SIG-M5 (cell line): ENCODE measurements at regions not wholly inside any gene's neighbourhood (a gene's known extent, or its start where the extent isn't known, plus 50 kb on each side); places are given as distances from the start of the nearest gene placed in this dataset.

ENCODE experiments used
- DNase-seq: peaks from one replicate; lab custom pipeline; 2025; lab: John Stamatoyannopoulos, UW

DNA sequence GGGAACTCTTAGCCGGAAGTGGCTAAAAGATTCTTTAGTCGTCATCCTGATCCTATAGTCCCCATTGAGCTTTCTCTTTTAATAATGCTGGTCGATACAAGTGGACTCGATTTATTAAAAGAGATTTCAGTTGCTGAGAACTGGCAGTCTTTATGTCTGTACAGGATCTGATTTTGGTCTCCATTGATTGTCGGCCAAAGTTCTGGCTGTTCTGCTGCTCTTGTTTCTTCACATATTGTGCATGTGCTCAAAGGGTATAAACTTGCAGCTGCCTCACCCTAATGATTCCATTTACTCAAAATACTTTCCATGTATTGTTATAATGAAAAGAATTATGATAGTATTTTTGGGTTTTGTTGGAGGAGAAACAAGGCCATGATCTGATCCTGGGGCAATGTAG lies 100.7 kb upstream of the CTTNBP2 start:
- no peak for DNase-seq

DNA sequence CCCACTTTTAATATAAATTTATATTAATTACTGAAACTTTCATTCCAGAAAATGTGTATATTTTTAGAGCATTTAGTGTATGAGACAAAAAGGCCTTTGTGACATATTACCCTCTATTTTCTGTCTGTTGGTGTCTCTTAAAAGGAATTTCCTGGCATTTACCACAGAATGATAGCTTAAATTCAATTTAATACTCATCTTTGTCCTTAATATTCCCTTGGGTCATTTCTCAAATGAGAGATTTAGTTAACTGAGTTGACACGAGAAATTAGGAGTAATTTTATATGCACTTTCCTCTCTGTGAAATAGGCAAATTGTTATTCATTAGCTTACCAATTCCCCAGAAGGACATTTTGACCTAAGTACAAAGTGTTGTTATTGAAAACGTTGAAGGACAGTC lies 101.7 kb upstream of the CTTNBP2 start:
- DNase-seq: no peak

DNA sequence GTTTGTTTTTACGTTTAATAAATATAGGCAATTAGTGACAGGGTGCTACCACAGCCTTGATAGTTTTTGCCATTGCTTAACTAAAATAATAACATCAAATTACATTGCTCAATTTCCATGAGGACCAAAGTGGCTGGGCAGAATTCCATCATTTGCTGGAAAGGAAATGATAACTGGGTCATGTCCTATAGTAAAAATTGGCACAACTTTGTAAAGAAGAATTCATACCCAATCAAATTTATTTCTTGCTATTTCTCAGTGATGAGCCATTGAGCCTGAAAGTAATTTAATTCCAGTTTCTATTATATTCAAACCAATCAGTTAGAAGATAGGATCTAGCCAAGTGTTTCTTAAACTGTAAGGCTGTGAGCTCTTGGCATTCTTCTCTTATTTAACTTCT lies 102.2 kb upstream of the CTTNBP2 start:
- DNase-seq: no peak

DNA sequence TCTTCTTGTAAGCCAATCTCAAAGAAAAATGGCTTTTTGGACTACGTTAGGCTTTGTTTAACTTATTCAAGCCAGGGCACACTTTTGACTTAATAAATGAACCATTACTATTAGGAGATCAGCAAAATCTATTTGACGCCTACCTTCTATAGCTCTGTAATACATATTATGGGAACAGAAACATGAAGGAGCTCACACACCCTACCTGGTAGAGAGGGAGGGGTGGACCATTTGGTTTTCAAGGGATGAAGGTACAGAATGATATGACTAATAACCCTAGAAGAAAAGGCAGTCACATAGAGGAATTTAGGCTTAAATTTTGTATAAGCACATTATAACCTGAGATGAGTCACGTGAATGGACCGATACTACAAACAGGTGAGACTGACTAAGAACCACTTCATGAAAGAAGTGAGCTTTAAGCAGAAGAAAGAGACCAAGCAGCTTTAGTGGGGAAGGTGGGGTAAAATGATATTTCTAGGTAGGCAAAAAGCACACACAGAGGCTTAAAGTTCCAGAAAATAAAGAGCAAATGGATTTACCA lies 106.8 kb upstream of the CTTNBP2 start:
- no peak for DNase-seq

DNA sequence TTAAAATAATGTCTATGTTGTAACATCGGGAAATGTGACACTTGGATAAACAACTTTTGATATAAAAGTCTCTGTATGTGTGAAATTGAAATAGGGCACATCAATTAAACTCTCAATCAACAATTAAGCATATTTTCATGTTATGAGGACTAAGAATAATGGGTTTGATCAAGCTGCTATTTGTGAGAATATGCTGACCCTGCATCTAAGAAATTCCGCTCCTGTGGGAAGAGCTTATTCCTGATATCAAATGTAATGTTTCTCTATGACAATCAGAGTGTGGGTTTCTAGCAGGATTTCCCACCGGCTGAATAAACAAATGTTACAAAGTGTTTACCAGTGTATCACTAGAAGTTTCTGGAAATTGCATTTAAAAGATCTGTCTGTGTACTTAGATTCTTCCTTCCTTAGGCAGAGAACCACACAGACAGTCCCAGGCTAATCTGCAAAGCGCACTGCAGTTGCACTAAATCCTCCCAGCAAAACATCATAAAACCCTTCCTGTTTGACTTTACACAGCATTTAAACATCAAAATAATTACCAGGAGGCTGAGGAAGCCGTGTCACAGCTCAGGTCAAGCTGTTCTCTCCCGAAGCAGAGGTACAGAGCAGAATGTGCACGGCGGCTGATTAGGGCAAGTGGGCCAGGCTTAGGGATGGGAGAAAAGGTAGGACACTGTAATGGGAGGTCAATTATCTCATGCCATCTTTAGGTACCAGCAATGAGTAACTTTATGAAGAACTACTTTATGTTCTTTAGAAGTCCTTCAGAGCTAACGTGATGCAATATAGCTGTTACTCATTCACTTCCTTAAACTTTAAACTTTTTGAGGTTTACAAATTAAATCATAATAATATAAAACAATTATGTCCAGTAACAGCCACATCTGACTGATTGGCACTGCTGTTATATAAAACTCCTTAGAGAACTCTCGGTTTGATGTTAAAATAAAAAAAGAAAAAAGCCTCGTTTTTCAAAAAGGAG lies 109.1 kb upstream of the CTTNBP2 start:
- DNase-seq: no peak

DNA sequence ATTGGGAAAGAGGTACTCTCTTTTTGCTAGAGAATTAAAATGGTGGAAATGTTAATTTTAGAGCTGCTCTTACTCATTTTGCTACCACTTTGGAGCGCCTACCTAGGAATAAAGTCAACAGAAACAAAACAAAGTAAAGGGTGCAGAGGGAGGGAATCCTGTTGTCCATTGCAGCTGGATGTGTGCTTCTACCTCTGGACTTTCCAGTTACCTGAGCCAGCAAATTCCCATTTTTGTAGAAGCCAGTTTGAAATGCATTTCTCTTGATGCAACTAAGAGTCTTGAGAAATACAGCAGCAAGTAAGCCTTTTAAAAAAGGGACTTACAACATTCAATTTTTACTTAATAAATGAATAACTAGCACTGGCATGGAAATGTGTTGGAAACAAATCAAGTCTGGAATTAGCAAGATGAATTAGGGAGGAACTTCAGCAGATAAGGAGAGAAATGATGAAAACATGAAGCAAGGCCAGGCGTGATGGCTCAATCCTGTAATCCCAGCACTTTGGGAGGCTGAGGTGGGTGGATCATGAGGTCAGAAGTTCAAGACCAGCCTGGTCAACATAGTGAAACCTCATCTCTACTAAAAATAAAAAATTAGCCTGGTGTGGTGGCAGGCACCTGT lies 113.5 kb upstream of the CTTNBP2 start:
- DNase-seq: no peak

DNA sequence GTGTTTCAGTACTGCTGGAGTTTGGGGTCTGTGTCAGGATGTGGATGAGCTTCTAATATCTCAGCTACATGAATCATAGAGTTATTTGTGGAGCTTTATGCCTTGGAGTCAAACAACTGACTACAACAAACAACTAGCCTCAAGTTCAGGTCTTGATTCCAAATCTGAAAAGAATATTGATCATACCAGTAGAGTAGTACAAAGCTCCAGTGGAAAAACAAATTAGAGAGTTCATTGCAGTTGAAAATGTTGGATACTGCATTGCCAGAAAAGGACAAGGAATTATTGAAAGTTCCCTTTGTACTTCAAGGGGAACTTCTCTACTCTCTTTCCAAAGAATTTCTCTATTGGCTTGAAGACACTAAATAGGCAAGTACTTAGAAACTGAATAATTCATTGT lies 117.6 kb upstream of the CTTNBP2 start:
- no peak for DNase-seq

DNA sequence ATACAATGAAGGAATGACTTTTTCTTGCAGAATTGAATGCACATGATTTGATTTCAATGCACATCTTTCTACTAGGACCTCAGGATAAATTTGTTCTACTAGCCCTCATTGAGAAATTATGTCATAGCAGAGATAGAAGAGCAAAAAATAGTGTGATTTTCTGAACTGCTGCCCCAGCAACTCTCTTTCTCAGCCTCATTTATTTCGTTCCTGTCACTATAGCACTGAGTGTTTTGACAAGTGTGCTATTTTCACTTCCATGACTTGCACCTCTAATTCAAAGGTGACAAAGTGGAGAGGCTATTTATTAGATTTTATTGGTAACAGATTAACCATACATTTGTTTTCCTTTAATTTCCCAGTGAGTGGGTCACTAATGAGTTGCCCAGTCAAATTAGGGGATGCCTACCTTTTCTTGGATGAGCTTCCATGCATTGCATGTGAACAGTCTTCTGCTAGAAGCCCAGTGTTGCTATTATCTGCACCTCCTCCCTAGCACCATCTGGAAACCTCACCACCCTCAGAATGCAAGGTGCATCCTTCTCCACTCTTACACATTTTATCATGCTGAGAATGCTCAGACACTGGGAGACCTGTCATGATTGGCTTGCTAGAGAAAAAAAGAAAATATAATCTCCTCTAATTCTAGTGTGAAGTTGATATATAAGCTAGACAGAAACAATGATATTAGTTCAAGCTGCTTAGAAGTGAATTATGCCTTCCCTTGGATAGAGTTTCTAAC lies 119.6 kb upstream of the CTTNBP2 start:
- no peak for DNase-seq

DNA sequence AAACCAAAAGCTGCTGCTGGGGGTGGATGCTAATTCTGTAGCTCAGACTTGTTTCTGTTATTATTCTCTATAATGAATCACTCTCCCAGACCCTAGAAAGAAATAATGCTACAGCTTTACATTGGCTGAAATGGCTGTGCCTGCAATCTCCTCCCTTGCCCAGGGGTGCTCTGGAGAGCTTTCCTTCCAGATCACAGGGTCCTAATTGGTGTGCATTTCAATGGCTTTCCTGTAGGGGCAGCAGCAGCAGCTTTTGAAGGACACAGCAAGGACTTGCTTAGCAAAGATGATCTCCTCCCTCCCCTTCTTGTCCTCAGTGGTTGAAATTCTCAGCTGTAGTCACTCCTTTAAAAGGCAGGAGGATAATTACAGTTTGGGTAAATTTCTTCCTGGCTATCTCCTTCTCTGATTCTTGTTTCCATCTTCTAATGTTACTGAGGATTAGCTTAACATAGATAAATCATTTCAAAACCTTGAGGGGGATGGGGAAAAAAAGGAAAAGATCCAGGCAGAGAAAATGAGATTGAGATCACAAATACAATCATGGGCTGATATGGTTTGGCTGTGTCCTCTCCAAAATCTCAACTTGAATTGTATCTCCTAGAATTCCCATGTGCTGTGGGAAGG lies 120.2 kb upstream of the CTTNBP2 start:
- DNase-seq: no peak

DNA sequence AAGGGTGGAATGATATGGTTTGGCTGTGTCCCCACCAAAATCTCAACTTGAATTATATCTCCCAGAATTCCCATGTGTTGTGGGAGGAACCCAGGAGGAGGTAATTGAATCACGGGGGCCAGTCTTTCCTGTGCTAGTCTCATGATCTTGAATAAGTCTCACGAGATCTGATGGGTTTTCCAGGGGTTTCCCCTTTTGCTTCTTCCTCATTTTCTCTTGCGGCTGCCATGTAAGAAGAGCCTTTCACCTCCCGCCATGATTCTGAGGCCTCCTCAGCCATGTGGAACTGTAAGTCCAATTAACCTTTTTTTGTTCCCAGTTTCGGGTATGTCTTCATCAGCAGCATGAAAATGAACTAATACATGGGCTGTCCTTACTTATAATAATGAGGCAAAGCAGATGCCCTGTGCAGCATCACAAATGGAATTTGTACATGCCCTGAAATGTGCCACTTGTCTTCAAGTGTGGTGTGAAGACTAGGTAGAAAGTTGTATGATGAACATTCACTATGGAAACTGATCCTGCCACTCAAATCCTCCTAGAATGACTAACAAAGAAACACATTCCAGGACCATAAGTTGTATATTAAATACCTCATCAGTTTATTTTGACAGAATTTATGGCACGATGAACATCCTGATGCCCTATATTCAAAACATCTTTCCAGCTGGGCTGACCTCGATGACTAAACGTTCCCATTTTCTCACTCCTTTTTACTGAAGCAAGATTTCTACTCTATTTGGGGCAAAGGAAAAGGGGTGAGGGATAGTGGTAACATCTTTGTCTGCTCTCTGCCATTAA lies 122.8 kb upstream of the CTTNBP2 start:
- DNase-seq: no peak

DNA sequence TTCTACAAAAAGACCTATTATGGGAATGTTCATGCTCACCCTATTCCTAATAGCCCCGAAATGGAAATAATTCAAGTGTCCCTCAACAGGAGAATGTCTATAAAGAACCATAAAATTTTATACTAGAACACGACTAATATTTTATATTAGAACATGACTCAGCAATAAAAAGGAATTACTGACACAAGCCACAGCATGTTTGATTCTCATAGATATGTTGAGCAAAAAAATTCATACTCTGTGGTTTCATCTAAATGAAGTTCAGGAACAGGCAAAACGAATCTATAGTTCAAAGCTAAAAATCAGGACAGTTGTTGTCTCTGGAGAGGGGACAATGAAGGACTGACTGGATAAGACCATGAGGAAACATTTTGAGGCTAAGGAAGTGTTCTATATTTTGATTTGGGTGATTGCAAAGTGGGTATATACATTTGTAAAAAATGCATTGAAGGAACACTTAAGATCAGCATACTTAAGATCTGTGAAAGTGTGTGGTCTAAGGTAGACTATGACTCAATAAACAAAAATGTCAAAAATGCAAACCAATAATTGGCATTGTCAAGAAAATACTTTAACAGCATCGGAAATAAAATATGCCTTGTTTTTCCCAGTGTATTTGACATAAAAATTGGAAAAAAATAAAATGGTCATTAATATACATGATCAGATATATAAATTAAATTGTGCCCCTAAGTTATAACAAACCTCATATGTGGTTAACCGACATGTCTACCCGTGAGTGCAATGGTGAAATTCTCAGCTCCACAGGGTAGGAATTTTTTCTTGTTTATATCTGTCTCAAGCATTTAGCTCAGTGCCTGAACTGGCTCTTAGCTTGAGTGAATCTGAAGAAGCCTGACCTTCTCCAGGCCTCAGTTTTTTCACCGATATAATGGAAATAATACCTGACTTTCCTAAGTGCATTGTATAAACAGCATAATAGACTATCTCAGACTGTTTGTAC lies 124.9 kb upstream of the CTTNBP2 start:
- DNase-seq: no peak

DNA sequence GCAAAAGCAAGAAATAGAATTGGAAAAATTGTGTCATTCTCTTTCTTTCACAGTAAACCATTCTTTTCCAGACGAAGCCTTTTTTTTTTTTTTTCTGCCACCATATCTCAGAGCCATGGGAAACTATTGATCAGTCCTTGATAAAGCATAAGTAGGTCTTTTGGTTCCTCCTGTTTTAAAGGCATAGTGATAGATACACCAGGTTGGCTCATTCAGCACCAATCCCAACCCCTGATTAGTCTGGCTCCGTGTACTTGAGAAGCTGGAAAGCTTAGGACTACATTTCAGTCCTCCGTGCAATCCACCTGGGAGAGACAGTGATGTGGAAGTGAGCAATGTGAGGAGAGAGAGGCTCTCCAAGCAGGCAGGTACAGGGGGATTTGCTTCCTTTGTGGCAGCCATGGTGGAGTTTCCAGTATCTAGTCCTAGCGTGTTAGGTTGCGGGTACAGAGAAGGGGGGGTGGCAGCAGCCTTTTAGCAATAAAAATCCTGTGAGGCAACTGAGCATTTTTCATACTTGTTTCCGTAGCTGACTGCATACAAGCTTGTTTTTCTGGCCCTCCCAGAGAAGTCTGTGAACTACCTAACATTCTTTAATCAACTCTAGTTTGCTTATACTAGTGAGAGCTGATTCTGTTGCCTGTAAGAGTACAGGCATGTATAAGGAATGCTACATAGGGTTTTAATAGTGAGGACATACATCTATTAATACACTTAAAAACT lies 127.4 kb upstream of the CTTNBP2 start:
- DNase-seq: no peak

DNA sequence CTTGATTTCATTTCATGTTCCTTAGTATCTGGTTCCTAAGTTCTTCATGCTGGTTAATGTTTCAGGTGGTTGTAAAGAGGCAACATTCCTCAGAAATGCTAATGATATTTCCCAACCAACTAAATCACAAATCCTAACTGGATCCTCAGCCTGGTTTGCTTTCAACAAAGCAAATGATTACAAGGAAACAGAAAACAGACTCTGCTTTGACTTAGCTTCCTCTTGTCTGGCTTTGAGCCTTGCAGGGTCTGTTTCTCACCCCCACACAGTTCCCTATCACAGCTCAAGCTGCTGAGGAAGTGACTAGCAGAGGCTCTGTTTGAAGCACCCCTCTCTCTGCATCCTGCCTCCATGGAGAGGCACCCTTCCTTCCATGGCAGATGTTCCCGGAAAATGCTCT lies 130.2 kb upstream of the CTTNBP2 start:
- DNase-seq: no peak

DNA sequence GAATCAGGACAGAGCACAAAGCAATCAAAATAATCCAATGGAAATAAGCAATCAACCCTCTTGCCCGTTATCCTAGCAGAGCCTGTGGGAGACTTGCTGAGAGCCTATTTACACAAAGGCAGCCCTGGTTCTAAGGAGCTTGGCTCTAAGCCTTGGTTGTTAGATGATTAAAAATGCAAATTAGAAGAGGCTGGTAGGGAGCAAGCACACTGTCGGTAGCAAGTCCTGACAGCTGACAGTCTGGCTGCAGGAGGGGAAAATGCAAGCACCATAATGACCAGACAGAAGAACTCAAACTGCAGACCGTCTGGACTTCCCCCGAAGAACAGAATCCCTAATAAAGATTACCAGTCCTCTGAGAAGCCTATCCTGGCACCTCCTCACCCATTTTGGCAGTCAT lies 131.8 kb upstream of the CTTNBP2 start:
- DNase-seq: no peak

DNA sequence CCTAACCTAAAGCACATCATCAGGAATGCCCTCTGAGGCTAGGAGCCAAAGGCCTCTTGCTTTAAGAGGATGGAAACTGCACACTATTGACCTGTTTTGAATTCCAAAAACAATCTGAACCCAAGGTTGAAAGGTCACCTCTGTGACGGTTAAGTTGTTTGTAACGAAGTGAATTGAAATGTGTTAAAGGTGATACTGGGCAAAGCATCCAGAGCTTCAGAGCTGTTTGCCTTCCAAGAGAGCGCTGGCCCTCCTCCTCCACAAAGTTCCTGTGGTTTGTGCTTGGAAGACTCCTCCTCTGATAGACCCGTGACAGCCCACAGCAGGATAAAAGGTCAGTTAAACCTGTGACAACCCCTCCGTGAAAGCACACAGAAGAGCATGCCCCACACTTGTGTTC lies 133.7 kb upstream of the CTTNBP2 start:
- no peak for DNase-seq

DNA sequence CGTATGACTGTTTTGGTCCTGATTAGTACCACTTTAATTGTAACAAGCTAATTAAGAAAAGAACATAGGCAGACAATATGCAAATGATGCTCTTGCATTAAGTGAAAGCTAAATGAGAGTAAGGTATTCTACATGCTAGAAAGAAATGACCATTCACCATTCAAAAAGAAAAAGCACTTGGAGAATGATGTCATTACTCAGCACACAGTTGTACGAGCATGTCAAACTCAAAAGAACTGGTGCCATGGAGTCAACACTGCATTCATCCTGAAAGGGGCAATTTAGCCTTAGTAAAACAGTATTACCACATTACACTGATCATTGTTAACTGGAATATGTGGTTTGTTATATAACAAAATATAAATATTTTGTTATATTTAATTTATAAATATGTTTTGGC lies 136.2 kb upstream of the CTTNBP2 start:
- no peak for DNase-seq

DNA sequence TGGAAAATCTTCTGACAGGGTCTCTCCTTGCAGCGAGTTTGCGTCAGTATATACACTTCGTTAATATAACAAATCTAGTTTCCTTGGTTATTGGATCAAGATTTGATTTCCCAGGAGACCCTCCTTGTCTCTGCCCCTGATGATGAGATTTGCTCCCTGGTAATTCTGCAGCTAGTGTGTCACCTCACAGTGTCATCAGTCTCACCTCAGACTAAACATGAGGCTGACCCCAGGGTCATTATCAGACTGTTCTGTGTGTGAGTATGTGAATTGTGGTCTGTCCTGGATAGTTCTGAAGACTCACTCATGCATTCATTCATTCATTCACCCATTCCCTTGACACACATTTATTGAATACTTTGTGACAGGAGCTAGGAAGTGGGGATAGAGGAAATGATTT lies 138.4 kb upstream of the CTTNBP2 start:
- DNase-seq: no peak

DNA sequence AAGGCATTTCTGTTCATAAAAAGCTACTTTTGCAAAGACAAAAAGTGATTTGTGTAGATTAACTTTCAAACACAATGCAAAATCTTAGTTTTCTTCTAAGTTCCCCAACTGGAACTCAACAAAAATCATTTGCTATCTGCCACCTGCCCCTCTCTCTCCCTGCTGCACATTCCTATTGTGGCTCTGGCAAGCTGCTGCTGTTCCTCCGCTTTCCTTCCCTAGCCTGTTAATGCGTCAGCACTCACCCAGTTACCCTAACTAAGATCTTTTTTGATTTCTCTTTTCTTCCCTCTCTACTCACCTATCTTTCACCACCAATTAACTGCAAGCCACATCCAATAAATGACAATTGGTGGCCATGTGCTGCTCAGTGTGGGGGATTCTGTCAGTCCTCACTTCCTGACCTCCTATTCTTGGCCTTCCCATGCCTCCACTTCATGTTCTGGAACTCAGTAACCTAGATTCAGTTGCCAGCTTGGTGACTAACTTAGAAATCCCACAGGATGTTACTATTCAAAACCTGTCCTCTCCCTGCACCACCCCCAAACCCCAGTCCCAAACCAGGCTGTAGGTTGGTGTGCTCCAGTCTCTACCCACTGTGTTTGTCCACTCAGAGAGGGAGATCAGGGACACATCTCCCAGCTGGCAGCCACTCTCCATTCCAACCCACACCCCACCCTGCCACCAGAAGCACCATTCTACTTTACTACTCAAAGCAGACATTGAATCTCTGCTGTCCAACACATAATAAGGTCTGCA lies 140.2 kb upstream of the CTTNBP2 start:
- DNase-seq: no peak

DNA sequence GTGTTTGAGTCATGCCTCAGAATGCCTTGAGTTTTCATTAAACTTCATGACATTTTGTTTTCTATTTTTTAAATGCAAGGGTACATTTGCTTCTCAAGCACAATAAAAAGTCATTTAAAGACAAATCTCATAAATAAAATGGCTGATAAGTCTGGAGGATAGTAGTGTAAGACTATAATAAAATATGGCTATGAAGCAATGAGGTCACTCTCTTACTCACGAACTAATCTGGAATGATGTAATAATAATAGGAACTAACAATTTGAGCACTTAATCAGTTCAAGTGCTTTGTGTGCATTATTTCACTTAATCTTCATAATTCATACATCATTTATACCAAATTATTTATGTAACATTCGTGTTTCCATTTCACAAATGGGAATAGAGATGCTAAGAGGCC lies 149.3 kb upstream of the CTTNBP2 start:
- DNase-seq: no peak
